ENCODE measurements at regions not wholly inside any gene's neighbourhood (a gene's known extent, or its start where the extent isn't known, plus 50 kb on each side); places are given as distances from the start of the nearest gene placed in this dataset.
"Not testable (repeated sequence)": the region's sequence is repeated elsewhere in the genome, so short reads cannot be mapped to it uniquely, and the experiment has no call there.

GRCh38 chr4:162475246-162475645, 311.4 kb upstream of the FSTL5 start:
- Histone ChIP-seq H3K27me3 (ENCODE audit: low read length) (no peaks in the 10 kb centered on the region), H3K36me3 (ENCODE audit: low read length) (no peaks in the 10 kb centered on the region; the same call in 1 of the 2 replicates), H4K20me1 (ENCODE audit: low read depth, low read length) (no peaks in the 10 kb centered on the region), H3K4me3 (ENCODE audit: insufficient read depth, low read length, poor library complexity, severe bottlenecking) (no peak overlapping the region), H3K9ac (ENCODE audit: low read length) (no peak overlapping the region), H3K9me2 (replicated peaks; ENCODE audit: insufficient read depth, low read length) (no peaks in the 10 kb centered on the region), H3K79me2 (ENCODE audit: insufficient read depth, low read length) (no peaks in the 10 kb centered on the region), H3K9me3 (ENCODE audit: insufficient read depth, low read length) (no peaks in the 10 kb centered on the region), H3K27ac (ENCODE audit: low read depth, low read length) (no peak overlapping the region), H2AFZ (ENCODE audit: low read depth, low read length, severe bottlenecking) (no peak overlapping the region), H3F3A (ENCODE audit: insufficient read depth) (no peaks in the 10 kb centered on the region), H3K4me2 (ENCODE audit: low read depth, low read length, poor library complexity, severe bottlenecking) (no peak overlapping the region)
- TF ChIP-seq, protein P1, sequence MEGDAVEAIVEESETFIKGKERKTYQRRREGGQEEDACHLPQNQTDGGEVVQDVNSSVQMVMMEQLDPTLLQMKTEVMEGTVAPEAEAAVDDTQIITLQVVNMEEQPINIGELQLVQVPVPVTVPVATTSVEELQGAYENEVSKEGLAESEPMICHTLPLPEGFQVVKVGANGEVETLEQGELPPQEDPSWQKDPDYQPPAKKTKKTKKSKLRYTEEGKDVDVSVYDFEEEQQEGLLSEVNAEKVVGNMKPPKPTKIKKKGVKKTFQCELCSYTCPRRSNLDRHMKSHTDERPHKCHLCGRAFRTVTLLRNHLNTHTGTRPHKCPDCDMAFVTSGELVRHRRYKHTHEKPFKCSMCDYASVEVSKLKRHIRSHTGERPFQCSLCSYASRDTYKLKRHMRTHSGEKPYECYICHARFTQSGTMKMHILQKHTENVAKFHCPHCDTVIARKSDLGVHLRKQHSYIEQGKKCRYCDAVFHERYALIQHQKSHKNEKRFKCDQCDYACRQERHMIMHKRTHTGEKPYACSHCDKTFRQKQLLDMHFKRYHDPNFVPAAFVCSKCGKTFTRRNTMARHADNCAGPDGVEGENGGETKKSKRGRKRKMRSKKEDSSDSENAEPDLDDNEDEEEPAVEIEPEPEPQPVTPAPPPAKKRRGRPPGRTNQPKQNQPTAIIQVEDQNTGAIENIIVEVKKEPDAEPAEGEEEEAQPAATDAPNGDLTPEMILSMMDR (IDR thresholded peaks at IDR 0.05; ENCODE audit: insufficient read depth, low read length, poor library complexity, severe bottlenecking): no peak
- no peak for TF ChIP-seq EZH2phosphoT487 (conservative IDR thresholded peaks at IDR 0.05; ENCODE audit: low read length)

DNA sequence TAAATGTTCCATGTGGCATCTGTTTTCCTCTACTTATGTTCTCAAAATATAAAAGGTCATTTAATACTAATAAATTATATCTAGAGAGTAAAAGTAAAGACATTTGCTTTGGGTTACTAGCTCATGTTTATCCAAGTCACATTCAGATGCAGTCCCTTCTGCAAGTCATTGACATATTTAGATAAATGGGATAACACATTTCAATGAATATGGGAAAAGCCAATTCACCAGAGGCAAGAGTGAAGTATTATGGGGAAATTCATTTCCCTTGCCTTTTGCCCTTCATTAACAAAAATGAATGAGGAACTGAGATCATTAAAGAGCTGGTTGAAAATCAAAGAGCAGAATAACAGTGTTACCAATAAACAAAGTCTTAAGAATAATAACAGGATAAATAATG, 306.2 kb upstream of the FSTL5 start:
- TF ChIP-seq, protein P1 (IDR thresholded peaks at IDR 0.05; ENCODE audit: insufficient read depth, low read length, poor library complexity, severe bottlenecking): no peak
- TF ChIP-seq EZH2phosphoT487 (conservative IDR thresholded peaks at IDR 0.05; ENCODE audit: low read length): no peak
- Histone ChIP-seq H4K20me1 (ENCODE audit: low read depth, low read length) (no peaks in the 10 kb centered on the region), H3K4me2 (ENCODE audit: low read depth, low read length, poor library complexity, severe bottlenecking) (no peak overlapping the region), H3K79me2 (ENCODE audit: insufficient read depth, low read length) (no peaks in the 10 kb centered on the region), H3K9ac (ENCODE audit: low read length) (no peak overlapping the region), H3K9me2 (replicated peaks; ENCODE audit: insufficient read depth, low read length) (no peaks in the 10 kb centered on the region), H3K27me3 (ENCODE audit: low read length) (no peaks in the 10 kb centered on the region), H3K4me3 (ENCODE audit: insufficient read depth, low read length, poor library complexity, severe bottlenecking) (no peak overlapping the region), H3K36me3 (ENCODE audit: low read length) (no peaks in the 10 kb centered on the region; the same call in 1 of the 2 replicates), H3F3A (ENCODE audit: insufficient read depth) (no peaks in the 10 kb centered on the region), H3K9me3 (ENCODE audit: insufficient read depth, low read length) (no peaks in the 10 kb centered on the region), H2AFZ (ENCODE audit: low read depth, low read length, severe bottlenecking) (no peak overlapping the region), H3K27ac (ENCODE audit: low read depth, low read length) (no peak overlapping the region)

DNA sequence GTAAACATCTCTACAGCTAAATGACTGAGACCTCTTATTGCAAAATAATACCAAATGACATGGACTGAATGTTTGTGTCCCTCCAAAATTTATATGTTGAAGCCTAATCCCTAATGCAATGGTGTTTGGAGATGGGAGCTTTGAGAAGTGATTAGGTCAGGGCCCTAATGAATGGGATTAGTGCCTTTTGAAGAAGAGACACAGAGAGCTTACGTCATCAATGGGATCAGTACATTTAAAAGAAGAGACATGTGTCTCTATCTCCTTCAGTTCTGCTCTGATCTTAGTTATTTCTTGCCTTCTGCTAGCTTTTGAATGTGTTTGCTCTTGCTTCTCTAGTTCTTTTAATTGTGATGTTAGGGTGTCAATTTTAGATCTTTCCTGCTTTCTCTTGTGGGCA, 301.6 kb upstream of the FSTL5 start:
- not testable (repeated sequence) for H2AFZ ChIP-seq (ENCODE audit: low read depth, low read length, severe bottlenecking); H3K27me3 ChIP-seq (ENCODE audit: low read length); H3F3A ChIP-seq (ENCODE audit: insufficient read depth); H3K79me2 ChIP-seq (ENCODE audit: insufficient read depth, low read length); H3K4me2 ChIP-seq (ENCODE audit: low read depth, low read length, poor library complexity, severe bottlenecking); H3K4me3 ChIP-seq (ENCODE audit: insufficient read depth, low read length, poor library complexity, severe bottlenecking); H3K9me3 ChIP-seq (ENCODE audit: insufficient read depth, low read length); H3K9ac ChIP-seq (ENCODE audit: low read length); H3K27ac ChIP-seq (ENCODE audit: low read depth, low read length); H3K36me3 ChIP-seq (ENCODE audit: low read length); H3K9me2 ChIP-seq (replicated peaks; ENCODE audit: insufficient read depth, low read length); H4K20me1 ChIP-seq (ENCODE audit: low read depth, low read length)

DNA sequence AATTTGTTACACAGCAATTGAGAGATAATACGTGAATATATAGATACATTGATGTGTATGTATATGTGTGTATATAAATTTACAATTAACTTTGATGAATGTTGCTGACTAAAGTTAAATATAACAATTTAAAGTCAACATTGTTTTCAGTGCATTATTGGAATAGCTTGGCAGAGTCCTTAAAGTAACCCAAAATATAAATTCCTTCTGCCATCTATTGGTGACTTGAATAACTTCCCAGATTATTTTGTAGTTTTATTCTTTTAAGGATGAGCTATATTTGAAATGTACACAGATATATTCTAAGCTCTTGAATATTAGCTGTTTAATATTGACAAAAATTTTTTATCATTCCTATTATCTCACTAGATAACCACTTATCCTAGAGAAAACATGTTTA, 298.2 kb upstream of the FSTL5 start:
- Histone ChIP-seq H2AFZ (ENCODE audit: low read depth, low read length, severe bottlenecking) (no peak overlapping the region), H4K20me1 (ENCODE audit: low read depth, low read length) (no peaks in the 10 kb centered on the region), H3K9me2 (replicated peaks; ENCODE audit: insufficient read depth, low read length) (no peaks in the 10 kb centered on the region; the same call in 1 of the 2 replicates), H3K9ac (ENCODE audit: low read length) (no peak overlapping the region), H3K36me3 (ENCODE audit: low read length) (no peaks in the 10 kb centered on the region), H3K27ac (ENCODE audit: low read depth, low read length) (no peak overlapping the region), H3F3A (ENCODE audit: insufficient read depth) (no peaks in the 10 kb centered on the region), H3K4me3 (ENCODE audit: insufficient read depth, low read length, poor library complexity, severe bottlenecking) (no peak overlapping the region), H3K4me2 (ENCODE audit: low read depth, low read length, poor library complexity, severe bottlenecking) (no peak overlapping the region), H3K79me2 (ENCODE audit: insufficient read depth, low read length) (no peaks in the 10 kb centered on the region), H3K27me3 (ENCODE audit: low read length) (no peaks in the 10 kb centered on the region), H3K9me3 (ENCODE audit: insufficient read depth, low read length) (no peaks in the 10 kb centered on the region)
- TF ChIP-seq EZH2phosphoT487 (conservative IDR thresholded peaks at IDR 0.05; ENCODE audit: low read length): no peak
- TF ChIP-seq, protein P1 (IDR thresholded peaks at IDR 0.05; ENCODE audit: insufficient read depth, low read length, poor library complexity, severe bottlenecking): no peak

All from SU-DHL-6 (cell line).